Fibroblast of skin of right biceps (primary cell): ENCODE measurements at regions not wholly inside any gene's neighbourhood (a gene's known extent, or its start where the extent isn't known, plus 50 kb on each side); places are given as distances from the start of the nearest gene placed in this dataset.

Source experiments
- DNase-seq: peaks from one replicate; pipeline ENCODE4 v3.0.0-alpha.2; 2013

GRCh38 chr18:24995056-24995455 is 356.9 kb downstream of the ZNF521 start:
- DNase-seq, result peak; percentile 64

GRCh38 chr18:24995755-24996154 is 356.2 kb downstream of the ZNF521 start:
- peak; percentile 33 for DNase-seq

GRCh38 chr18:24999650-25000267 is 352.2 kb downstream of the ZNF521 start:
- no peak for DNase-seq

- no peak for DNase-seq
Measured at GRCh38 chr18:25001803-25002202, 350.2 kb downstream of the ZNF521 start.

GRCh38 chr18:25005541-25006403 is 346.2 kb downstream of the ZNF521 start:
- peak; percentile 83 for DNase-seq

- DNase-seq, result no peak
Measured at GRCh38 chr18:25010623-25011374, 341.2 kb downstream of the ZNF521 start.
